Thyroid gland (tissue), 4 donors: ENCODE measurements at regions not wholly inside any gene's neighbourhood (a gene's known extent, or its start where the extent isn't known, plus 50 kb on each side); places are given as distances from the start of the nearest gene placed in this dataset.

Experiments
- DNase-seq, 2 donors: peaks; one replicate each; pipeline ENCODE4 v3.0.0-alpha.2; 2019
- H3K27ac ChIP-seq, 3 donors: fragments of 200-600 bp; sonication (generic); 1 replicate in 2 of 3; 2 replicates in 1 of 3; pipeline ENCODE4 v1.5.1; 2016 to 2019; ENCODE audit warnings: mild to moderate bottlenecking in 1 of 3, moderate library complexity in 1 of 3
- H3K27me3 ChIP-seq: fragments of 200-600 bp; sonication (generic); one replicate; pipeline ENCODE4 v1.5.1; 2019
- H3K36me3 ChIP-seq, 2 donors: fragments of 200-600 bp; sonication (generic); one replicate each; pipeline ENCODE4 v1.5.1; 2016 to 2019
- H3K4me1 ChIP-seq, 2 donors: fragments of 200-600 bp; sonication (generic); one replicate each; pipeline ENCODE4 v1.5.1; 2017 to 2019
- H3K4me3 ChIP-seq, 3 donors: fragments of 200-600 bp; sonication (generic); replicated peaks in 1 of 3; 1 replicate in 2 of 3; 2 replicates in 1 of 3; pipeline ENCODE4 v1.5.1; 2016; ENCODE audit warnings: mild to moderate bottlenecking in 1 of 3
- H3K9me3 ChIP-seq: fragments of 200-600 bp; sonication (generic); one replicate; pipeline ENCODE4 v1.5.1; 2017
- POLR2A ChIP-seq, 2 donors: fragments of 450-650 bp; IDR thresholded peaks; one replicate each; pipeline ENCODE4 v1.6.1; 2017; ENCODE audit warnings: antibody characterized with exemption in 2 of 2, mild to moderate bottlenecking in 2 of 2, moderate library complexity in 1 of 2
- WGBS, 2 donors: methylation state at CpG; one replicate each; pipeline ENCODE4 v1.1.5; 2017; 5-methylcytosine and 5-hydroxymethylcytosine counted together
- intact Hi-C: fragments of 100-400 bp; cut with DNase I; formaldehyde crosslinking; loops from one replicate; pipeline ENCODE4 v1.15.1; 2023
- TF ChIP-seq, protein P1 (sequence below), 6 experiments: fragments of 200-600 bp in 3 of 6; fragments of 450-650 bp in 3 of 6; sonication (generic) in 3 of 6; IDR thresholded peaks; one replicate each; pipeline ENCODE4 v1.5.1; 2016 to 2019; ENCODE audit warnings: antibody characterized with exemption in 6 of 6, mild to moderate bottlenecking in 2 of 6, inconsistent platforms in 1 of 6, moderate library complexity in 1 of 6

DNA sequence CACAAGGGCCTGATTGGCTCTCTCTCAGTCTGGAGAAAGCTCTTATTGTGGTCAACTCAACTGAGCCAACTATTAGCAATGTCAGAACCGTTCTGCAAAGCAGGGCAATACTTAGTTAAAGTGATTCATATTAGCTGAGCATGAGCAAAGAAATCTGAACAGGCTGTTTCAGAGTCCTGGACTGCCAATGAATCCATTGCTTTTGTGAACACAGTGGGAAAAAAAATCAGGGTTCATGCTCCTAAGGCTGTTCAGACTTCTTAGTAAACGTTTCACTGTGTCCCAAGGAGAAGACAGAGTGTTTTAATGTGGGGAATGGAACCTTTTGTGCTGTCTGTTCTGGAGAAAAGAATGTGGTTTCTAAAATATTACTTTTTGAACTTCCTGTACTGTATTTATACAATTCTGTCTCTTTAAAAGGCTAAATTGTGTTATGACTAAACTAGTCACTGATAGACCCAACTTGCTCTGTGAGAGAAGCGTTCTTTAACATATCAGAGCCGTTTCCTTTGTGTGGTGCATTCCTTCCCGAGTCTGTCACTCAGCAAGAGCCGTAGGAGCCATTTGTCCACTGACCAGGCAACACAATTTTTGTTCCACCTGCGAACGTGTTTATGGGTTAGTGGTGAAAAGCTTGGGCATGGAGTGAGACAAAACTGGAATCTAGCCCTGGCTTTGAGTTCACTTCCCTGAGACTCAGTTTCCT is 366.1 kb downstream of the FBXO8 start:
- intact Hi-C loops, result no loop called here
- Histone ChIP-seq H3K27me3 (no peaks in the 10 kb centered on the region), H3K36me3 (no peaks in the 10 kb centered on the region), H3K9me3 (no peaks in the 10 kb centered on the region), H3K27ac (no peak overlapping the region), H3K4me3 (no peak overlapping the region), H3K4me1 (no peaks in the 10 kb centered on the region)
- 44 to 48% methylated on average over 8 of the region's 8 CpGs for WGBS, 2 donors
- no peak for TF ChIP-seq POLR2A (IDR thresholded peaks at IDR 0.05)
- TF ChIP-seq, protein P1, sequence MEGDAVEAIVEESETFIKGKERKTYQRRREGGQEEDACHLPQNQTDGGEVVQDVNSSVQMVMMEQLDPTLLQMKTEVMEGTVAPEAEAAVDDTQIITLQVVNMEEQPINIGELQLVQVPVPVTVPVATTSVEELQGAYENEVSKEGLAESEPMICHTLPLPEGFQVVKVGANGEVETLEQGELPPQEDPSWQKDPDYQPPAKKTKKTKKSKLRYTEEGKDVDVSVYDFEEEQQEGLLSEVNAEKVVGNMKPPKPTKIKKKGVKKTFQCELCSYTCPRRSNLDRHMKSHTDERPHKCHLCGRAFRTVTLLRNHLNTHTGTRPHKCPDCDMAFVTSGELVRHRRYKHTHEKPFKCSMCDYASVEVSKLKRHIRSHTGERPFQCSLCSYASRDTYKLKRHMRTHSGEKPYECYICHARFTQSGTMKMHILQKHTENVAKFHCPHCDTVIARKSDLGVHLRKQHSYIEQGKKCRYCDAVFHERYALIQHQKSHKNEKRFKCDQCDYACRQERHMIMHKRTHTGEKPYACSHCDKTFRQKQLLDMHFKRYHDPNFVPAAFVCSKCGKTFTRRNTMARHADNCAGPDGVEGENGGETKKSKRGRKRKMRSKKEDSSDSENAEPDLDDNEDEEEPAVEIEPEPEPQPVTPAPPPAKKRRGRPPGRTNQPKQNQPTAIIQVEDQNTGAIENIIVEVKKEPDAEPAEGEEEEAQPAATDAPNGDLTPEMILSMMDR (IDR thresholded peaks at IDR 0.05), result no peak
- no peak for DNase-seq

GRCh38 chr4:173913496-173913895 is 370.0 kb downstream of the FBXO8 start:
- DNase-seq, result no peak
- Histone ChIP-seq H3K4me1 (no peaks in the 10 kb centered on the region), H3K4me3 (no peak overlapping the region), H3K9me3 (no peaks in the 10 kb centered on the region), H3K27ac (no peak overlapping the region), H3K27me3 (no peaks in the 10 kb centered on the region), H3K36me3 (no peaks in the 10 kb centered on the region)
- no peak for TF ChIP-seq POLR2A (IDR thresholded peaks at IDR 0.05)
- TF ChIP-seq, protein P1 (IDR thresholded peaks at IDR 0.05), result no peak
- WGBS, 2 donors, result 85 to 92% methylated on average over 6 of the region's 6 CpGs
- intact Hi-C loops, result no loop called here

DNA sequence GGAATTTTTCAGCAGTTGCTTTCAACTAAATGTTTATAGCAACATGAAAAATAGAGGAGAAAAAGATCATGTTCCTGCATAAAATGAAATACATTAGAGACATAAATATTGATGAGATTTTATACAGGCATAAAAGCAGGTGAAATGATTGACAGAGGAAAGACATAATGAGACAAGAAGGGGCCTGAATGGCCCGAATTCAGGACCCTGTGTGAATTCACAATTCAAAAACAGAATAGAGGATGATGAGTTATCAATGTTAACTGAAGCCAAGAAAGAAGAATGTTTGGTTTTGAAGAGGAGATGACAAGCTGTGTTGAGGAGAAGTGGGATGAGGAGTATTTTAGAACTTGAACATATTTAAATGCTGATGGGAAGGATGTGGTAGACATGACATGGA is 371.1 kb downstream of the FBXO8 start:
- Histone ChIP-seq H3K4me1 (no peaks in the 10 kb centered on the region), H3K9me3 (no peaks in the 10 kb centered on the region), H3K36me3 (no peaks in the 10 kb centered on the region), H3K4me3 (no peak overlapping the region), H3K27me3 (no peaks in the 10 kb centered on the region), H3K27ac (no peak overlapping the region)
- WGBS, 2 donors, result 60 to 65% methylated on average over 1 of the region's 1 CpG
- intact Hi-C loops, result no loop called here
- TF ChIP-seq, protein P1 (IDR thresholded peaks at IDR 0.05), result no peak
- no peak for TF ChIP-seq POLR2A (IDR thresholded peaks at IDR 0.05)
- no peak for DNase-seq

GRCh38 chr4:173910891-173911290 is 372.6 kb downstream of the FBXO8 start:
- WGBS, 2 donors, result 88 to 90% methylated on average over 4 of the region's 4 CpGs
- no peaks in the 10 kb centered on the region for H3K36me3 ChIP-seq
- intact Hi-C loops, result no loop called here
- no peaks in the 10 kb centered on the region for H3K9me3 ChIP-seq
- TF ChIP-seq, protein P1 (IDR thresholded peaks at IDR 0.05), result no peak
- no peak for TF ChIP-seq POLR2A (IDR thresholded peaks at IDR 0.05)
- H3K27me3 ChIP-seq, result no peaks in the 10 kb centered on the region
- no peak for DNase-seq
- H3K4me3 ChIP-seq, result no peak overlapping the region
- H3K27ac ChIP-seq, result no peak overlapping the region
- no peaks in the 10 kb centered on the region for H3K4me1 ChIP-seq

DNA sequence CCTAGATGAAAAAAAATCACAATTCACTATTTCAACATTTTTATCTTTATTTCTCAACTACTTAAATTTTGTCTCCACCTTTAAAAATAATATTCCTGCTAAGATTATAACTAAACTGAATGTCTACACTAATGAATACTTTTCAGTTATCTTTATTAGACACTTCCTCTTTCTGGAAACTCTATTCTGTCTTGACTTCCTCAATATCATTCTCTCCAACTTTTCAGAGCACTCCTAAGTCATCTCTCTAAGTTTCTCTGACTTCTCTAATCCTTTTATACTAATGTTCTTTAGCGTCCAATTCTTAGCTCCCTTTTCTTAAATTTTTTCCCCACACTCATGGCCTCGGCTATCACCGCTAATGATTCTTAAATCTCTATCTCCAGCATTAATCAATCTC is 374.2 kb downstream of the FBXO8 start:
- Histone ChIP-seq H3K27ac (no peak overlapping the region), H3K4me3 (no peak overlapping the region), H3K36me3 (no peaks in the 10 kb centered on the region), H3K9me3 (no peaks in the 10 kb centered on the region), H3K4me1 (no peaks in the 10 kb centered on the region), H3K27me3 (no peaks in the 10 kb centered on the region)
- WGBS, 2 donors, result 90 to 92% methylated on average over 3 of the region's 3 CpGs
- intact Hi-C loops, result no loop called here
- TF ChIP-seq, protein P1 (IDR thresholded peaks at IDR 0.05), result no peak
- TF ChIP-seq POLR2A (IDR thresholded peaks at IDR 0.05), result no peak
- no peak for DNase-seq
